C4-2B (cell line): ENCODE measurements at regions not wholly inside any gene's neighbourhood (a gene's known extent, or its start where the extent isn't known, plus 50 kb on each side); places are given as distances from the start of the nearest gene placed in this dataset.

Experiments
- H3K27ac ChIP-seq: fragments of 450-650 bp; 2 replicates; pipeline ENCODE4 v1.5.1; 2017
- CTCF ChIP-seq: fragments of 450-650 bp; conservative IDR thresholded peaks from 2 replicates; pipeline ENCODE4 v1.5.1; 2017; ENCODE audit warnings: mild to moderate bottlenecking
- ZFX ChIP-seq: fragments of 450-650 bp; IDR thresholded peaks from 2 replicates; pipeline ENCODE4 v1.6.1; 2017

- H3K27ac ChIP-seq, result no peak overlapping the region
- TF ChIP-seq ZFX (no peak), CTCF (no peak)
Measured at GRCh38 chr2:196489371-196489770, 150.1 kb upstream of the CCDC150 start.

DNA sequence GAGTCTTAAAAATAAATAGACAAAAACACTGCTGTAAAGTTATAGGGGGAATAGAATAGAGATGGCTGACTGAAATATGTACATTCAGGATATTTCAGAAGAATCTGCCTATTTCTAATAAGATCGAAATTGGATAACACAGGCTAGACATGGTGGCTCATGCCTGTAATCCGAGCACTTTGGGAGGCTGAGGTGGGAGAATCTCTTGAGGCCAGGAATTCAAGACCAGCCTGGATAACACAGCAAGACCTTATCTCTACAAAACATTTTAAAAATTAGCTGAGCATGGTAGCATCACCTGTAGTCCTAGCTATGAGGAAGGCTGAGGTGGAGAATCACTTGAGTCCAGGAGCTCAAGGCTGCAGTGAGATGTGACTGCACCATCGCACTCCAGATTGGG lies 146.6 kb upstream of the CCDC150 start:
- H3K27ac ChIP-seq, result no peak overlapping the region
- TF ChIP-seq CTCF, result no peak
- TF ChIP-seq ZFX, result no peak

DNA sequence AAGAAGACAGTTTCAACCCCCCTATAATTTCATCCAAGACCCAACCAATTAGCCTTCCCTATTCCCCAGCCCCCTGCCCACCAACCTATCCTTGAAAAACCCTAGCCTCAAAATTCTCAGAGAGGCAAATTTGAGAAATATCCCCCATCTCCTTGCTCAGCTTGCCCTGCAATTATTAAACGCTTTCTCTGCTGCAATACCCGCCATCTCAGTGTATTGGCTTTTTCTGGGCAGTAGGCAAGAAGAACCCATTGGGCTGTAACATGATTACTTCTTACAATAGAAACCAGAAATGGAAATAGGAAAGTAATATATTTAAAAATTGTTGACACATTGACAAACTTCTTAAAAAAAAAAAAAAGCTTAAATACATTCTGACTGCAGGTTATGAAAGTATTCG lies 140.6 kb upstream of the CCDC150 start:
- no peak for TF ChIP-seq ZFX
- no peak for TF ChIP-seq CTCF
- H3K27ac ChIP-seq, result no peak overlapping the region

DNA sequence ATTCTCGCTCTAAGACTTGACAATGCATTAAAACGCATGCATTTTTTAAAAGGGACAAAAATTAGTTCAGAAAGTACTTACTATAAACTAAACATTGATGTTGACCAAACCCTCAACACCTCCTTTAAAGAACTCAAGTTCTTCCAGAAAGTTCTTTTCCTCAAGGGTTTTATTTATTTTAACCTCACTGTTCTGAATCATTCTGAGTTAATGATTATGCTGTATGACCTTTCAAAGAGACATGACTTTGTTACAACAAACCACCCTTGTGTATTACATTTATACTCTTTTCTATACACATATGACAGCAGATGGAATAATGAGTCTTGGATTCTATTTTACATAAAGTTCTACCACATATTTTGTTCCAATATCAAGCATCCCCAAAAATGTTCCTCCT lies 139.8 kb upstream of the CCDC150 start:
- TF ChIP-seq ZFX (no peak), CTCF (no peak)
- no peak overlapping the region for H3K27ac ChIP-seq

- TF ChIP-seq CTCF (no peak), ZFX (no peak)
Measured at GRCh38 chr2:196500686-196501431, 138.7 kb upstream of the CCDC150 start.

DNA sequence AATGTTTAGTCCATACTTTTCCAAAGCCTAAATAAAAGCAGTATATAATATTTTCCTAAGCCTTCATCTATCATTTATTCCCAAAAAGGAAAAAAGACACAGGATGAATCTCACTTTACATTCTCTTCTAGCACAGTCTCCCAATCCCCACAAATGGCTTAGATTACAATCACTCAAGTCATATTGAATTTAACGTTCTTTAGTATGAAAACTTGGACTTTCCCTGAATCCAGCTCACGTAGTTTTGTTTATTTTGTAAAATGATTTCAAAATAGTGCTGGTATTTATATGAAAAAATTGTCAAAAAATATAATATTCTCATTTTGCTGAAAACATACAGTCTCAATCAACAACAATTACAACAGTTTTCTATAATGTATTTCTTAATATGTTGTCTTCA lies 137.7 kb upstream of the CCDC150 start:
- H3K27ac ChIP-seq, result no peak overlapping the region
- TF ChIP-seq ZFX (no peak), CTCF (no peak)

More at GRCh38 chr2:196500686-196501431, 138.7 kb upstream of the CCDC150 start:
- H3K27ac ChIP-seq, result no peak overlapping the region

DNA sequence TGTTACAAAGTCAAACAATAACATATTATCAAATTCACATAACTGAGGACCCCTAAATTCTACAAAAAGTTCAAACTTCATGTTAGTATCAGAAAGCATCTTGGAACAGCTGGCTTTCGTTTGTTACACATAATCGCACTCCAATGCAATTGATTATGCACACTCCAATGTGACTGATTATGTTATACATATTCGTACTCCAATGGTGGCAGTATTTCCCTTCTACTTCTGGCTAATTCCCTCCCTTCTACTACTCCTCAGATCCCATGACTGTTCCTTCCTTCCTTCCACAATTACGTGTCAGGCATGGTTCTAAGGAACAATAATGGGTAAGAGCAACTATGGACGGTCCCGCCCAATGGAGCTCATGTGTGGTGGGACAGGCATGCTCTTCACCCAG lies 137.1 kb upstream of the CCDC150 start:
- TF ChIP-seq CTCF (no peak), ZFX (no peak)
- H3K27ac ChIP-seq, result no peak overlapping the region
